HEK293 (cell line): ENCODE measurements at regions not wholly inside any gene's neighbourhood (a gene's known extent, or its start where the extent isn't known, plus 50 kb on each side); places are given as distances from the start of the nearest gene placed in this dataset.

ENCODE experiments used
- CTCF ChIA-PET: fragments of 350-600 bp; formaldehyde crosslinking; extraction: SDS; loops from one replicate; lab custom pipeline; 2021; ENCODE audit warnings: antibody characterized with exemption; lab: Yijun Ruan, JAX
- POLR2A ChIA-PET: fragments of 300-600 bp; formaldehyde crosslinking; extraction: SDS; loops from one replicate; lab custom pipeline; 2020; ENCODE audit warnings: antibody characterized with exemption, inconsistent platforms; lab: Yijun Ruan, JAX
- H3K27ac ChIP-seq: fragments of 200-500 bp; sonication (Bioruptor generic); 2 replicates; pipeline ENCODE4 v1.5.1; 2014; ENCODE audit warnings: low read depth, low read length, control low read depth, inconsistent platforms; ENCODE audit errors: extremely low read depth
- H3K36me3 ChIP-seq, 2 experiments: fragments of 200-500 bp in 1 of 2; sonication (Bioruptor generic) in 1 of 2; 1 replicate in 1 of 2; 2 replicates in 1 of 2; pipeline ENCODE4 v1.5.1; 2014 to 2017; ENCODE audit warnings: inconsistent platforms in 2 of 2, low read length in 2 of 2; ENCODE audit not compliant: control insufficient read depth in 2 of 2, insufficient read depth in 1 of 2
- H3K4me1 ChIP-seq: fragments of 200-500 bp; sonication (Bioruptor generic); 2 replicates; pipeline ENCODE4 v1.5.1; 2014; ENCODE audit warnings: mild to moderate bottlenecking, low read length, inconsistent platforms; ENCODE audit not compliant: control insufficient read depth, insufficient read depth
- H3K4me3 ChIP-seq: 2 replicates; pipeline ENCODE4 v1.5.1; 2011; ENCODE audit warnings: low read depth, mild to moderate bottlenecking, control low read depth, low read length, moderate library complexity
- H3K9me3 ChIP-seq: fragments of 200-500 bp; sonication (Bioruptor generic); 2 replicates; pipeline ENCODE4 v1.5.1; 2014; ENCODE audit warnings: low read depth, low read length, inconsistent platforms; ENCODE audit not compliant: control insufficient read depth, insufficient read depth
- ELK4 ChIP-seq: IDR thresholded peaks from 2 replicates; pipeline ENCODE4 v1.6.1; 2011; ENCODE audit warnings: mild to moderate bottlenecking, low read depth, low read length, borderline replicate concordance
- HOXA7 ChIP-seq: sonication (generic); formaldehyde crosslinking; IDR thresholded peaks from 2 replicates; pipeline ENCODE4 v1.8.1; 2022; ENCODE audit warnings: missing genetic modification reagents, borderline replicate concordance
- IKZF3 ChIP-seq: fragments of 450-650 bp; IDR thresholded peaks from 2 replicates; pipeline ENCODE4 v1.5.0; 2018; ENCODE audit warnings: missing biosample characterization, mild to moderate bottlenecking, missing genetic modification characterization, moderate library complexity
- MZF1 ChIP-seq: fragments of 450-650 bp; formaldehyde crosslinking; IDR thresholded peaks from 2 replicates; pipeline ENCODE4 v1.5.1; 2017; ENCODE audit warnings: missing biosample characterization, missing genetic modification characterization, borderline replicate concordance
- PBX3 ChIP-seq: sonication (generic); formaldehyde crosslinking; IDR thresholded peaks from 2 replicates; pipeline ENCODE4 v1.8.1; 2022; ENCODE audit warnings: mild to moderate bottlenecking, moderate library complexity, missing genetic modification reagents
- SALL2 ChIP-seq: fragments of 450-650 bp; formaldehyde crosslinking; IDR thresholded peaks from 2 replicates; pipeline ENCODE4 v1.5.0; 2017; ENCODE audit warnings: missing biosample characterization, mild to moderate bottlenecking, missing genetic modification characterization, borderline replicate concordance
- SCRT2 ChIP-seq: fragments of 450-650 bp; formaldehyde crosslinking; IDR thresholded peaks from 2 replicates; pipeline ENCODE4 v1.5.1; 2016; ENCODE audit warnings: missing biosample characterization, missing genetic modification characterization
- YY1 ChIP-seq: fragments of 450-650 bp; formaldehyde crosslinking; IDR thresholded peaks from 2 replicates; pipeline ENCODE4 v1.5.1; 2018; ENCODE audit warnings: missing biosample characterization, missing genetic modification characterization
- ZBTB1 ChIP-seq: fragments of 450-650 bp; formaldehyde crosslinking; IDR thresholded peaks from 2 replicates; pipeline ENCODE4 v1.5.1; 2016; ENCODE audit warnings: missing biosample characterization, missing genetic modification characterization
- ZFP69B ChIP-seq: fragments of 450-650 bp; formaldehyde crosslinking; IDR thresholded peaks from 2 replicates; pipeline ENCODE4 v1.5.1; 2016; ENCODE audit warnings: missing biosample characterization, missing genetic modification characterization
- ZNF112 ChIP-seq: fragments of 450-650 bp; formaldehyde crosslinking; IDR thresholded peaks from 2 replicates; pipeline ENCODE4 v1.5.0; 2017; ENCODE audit warnings: missing biosample characterization, missing genetic modification characterization
- ZNF140 ChIP-seq: fragments of 450-650 bp; formaldehyde crosslinking; IDR thresholded peaks from 2 replicates; pipeline ENCODE4 v1.5.1; 2016; ENCODE audit warnings: missing biosample characterization, missing genetic modification characterization
- ZNF157 ChIP-seq: fragments of 450-650 bp; formaldehyde crosslinking; IDR thresholded peaks from 2 replicates; pipeline ENCODE4 v1.5.1; 2016; ENCODE audit warnings: missing biosample characterization, missing genetic modification characterization
- ZNF174 ChIP-seq: fragments of 450-650 bp; formaldehyde crosslinking; IDR thresholded peaks from 2 replicates; pipeline ENCODE4 v1.5.0; 2017; ENCODE audit warnings: missing biosample characterization, mild to moderate bottlenecking, missing genetic modification characterization
- ZNF184 ChIP-seq: fragments of 450-650 bp; IDR thresholded peaks from 2 replicates; pipeline ENCODE4 v1.5.1; 2018; ENCODE audit warnings: missing biosample characterization, mild to moderate bottlenecking, missing genetic modification characterization
- ZNF23 ChIP-seq: fragments of 450-650 bp; formaldehyde crosslinking; IDR thresholded peaks from 2 replicates; pipeline ENCODE4 v1.5.1; 2016; ENCODE audit warnings: missing biosample characterization, missing genetic modification characterization, borderline replicate concordance
- ZNF292 ChIP-seq: fragments of 450-650 bp; formaldehyde crosslinking; IDR thresholded peaks from 2 replicates; pipeline ENCODE4 v1.5.1; 2016; ENCODE audit warnings: low read depth, missing biosample characterization, missing genetic modification characterization, borderline replicate concordance
- ZNF302 ChIP-seq: fragments of 450-650 bp; formaldehyde crosslinking; IDR thresholded peaks from 2 replicates; pipeline ENCODE4 v1.5.1; 2016; ENCODE audit warnings: missing biosample characterization, missing genetic modification characterization, low read depth
- ZNF311 ChIP-seq: fragments of 450-650 bp; formaldehyde crosslinking; IDR thresholded peaks from 2 replicates; pipeline ENCODE4 v1.5.1; 2017; ENCODE audit warnings: missing biosample characterization, missing genetic modification characterization, borderline replicate concordance
- ZNF341 ChIP-seq: fragments of 450-650 bp; formaldehyde crosslinking; IDR thresholded peaks from 2 replicates; pipeline ENCODE4; 2016; ENCODE audit warnings: low read depth, missing biosample characterization, missing genetic modification characterization
- ZNF416 ChIP-seq: fragments of 450-650 bp; formaldehyde crosslinking; IDR thresholded peaks from 2 replicates; pipeline ENCODE4 v1.5.1; 2016; ENCODE audit warnings: missing biosample characterization, missing genetic modification characterization
- ZNF423 ChIP-seq: fragments of 450-650 bp; formaldehyde crosslinking; IDR thresholded peaks from 2 replicates; pipeline ENCODE4 v1.5.1; 2016; ENCODE audit warnings: missing biosample characterization, missing genetic modification characterization
- ZNF501 ChIP-seq: fragments of 450-650 bp; formaldehyde crosslinking; IDR thresholded peaks from 2 replicates; pipeline ENCODE4 v1.5.1; 2016; ENCODE audit warnings: missing biosample characterization, missing genetic modification characterization
- ZNF510 ChIP-seq: fragments of 450-650 bp; formaldehyde crosslinking; IDR thresholded peaks from 2 replicates; pipeline ENCODE4 v1.5.1; 2018; ENCODE audit warnings: mild to moderate bottlenecking, missing genetic modification characterization, missing biosample characterization; ENCODE audit not compliant: insufficient replicate concordance
- ZNF514 ChIP-seq: fragments of 450-650 bp; formaldehyde crosslinking; IDR thresholded peaks from 2 replicates; pipeline ENCODE4 v1.5.1; 2016; ENCODE audit warnings: missing biosample characterization, missing genetic modification characterization
- ZNF561 ChIP-seq: fragments of 450-650 bp; IDR thresholded peaks from 2 replicates; pipeline ENCODE4 v1.5.1; 2018; ENCODE audit warnings: missing biosample characterization, missing genetic modification characterization, borderline replicate concordance
- ZNF626 ChIP-seq: fragments of 450-650 bp; sonication (Bioruptor Pico); formaldehyde crosslinking; IDR thresholded peaks from 2 replicates; pipeline ENCODE4 v1.5.1; 2018; ENCODE audit warnings: missing biosample characterization, missing genetic modification characterization, inconsistent platforms
- ZNF701 ChIP-seq: fragments of 450-650 bp; formaldehyde crosslinking; IDR thresholded peaks from 2 replicates; pipeline ENCODE4 v1.5.1; 2016; ENCODE audit warnings: missing biosample characterization, missing genetic modification characterization
- ZXDB ChIP-seq: fragments of 450-650 bp; formaldehyde crosslinking; IDR thresholded peaks from 2 replicates; pipeline ENCODE4 v1.5.1; 2016; ENCODE audit warnings: missing biosample characterization, missing genetic modification characterization
- TF ChIP-seq, protein P1 (sequence below): fragments of 450-650 bp; formaldehyde crosslinking; IDR thresholded peaks from 2 replicates; pipeline ENCODE4 v1.5.1; 2016; ENCODE audit warnings: missing biosample characterization, missing genetic modification characterization, low read depth
- TF ChIP-seq, protein P2 (sequence below): fragments of 450-650 bp; formaldehyde crosslinking; optimal IDR thresholded peaks from 2 replicates; pipeline ENCODE3; 2016; ENCODE audit warnings: missing biosample characterization, mild to moderate bottlenecking, missing genetic modification characterization
- TF ChIP-seq, protein P3 (sequence below): fragments of 450-650 bp; formaldehyde crosslinking; IDR thresholded peaks from 2 replicates; pipeline ENCODE4 v1.5.1; 2016; ENCODE audit warnings: missing biosample characterization, missing genetic modification characterization

- TF ChIP-seq PBX3 (CRISPR knock-in tag) (no peak), ZNF184 (tag by site-specific recombination) (no peak), ZNF701 (tag by site-specific recombination) (no peak), MZF1 (tag by site-specific recombination) (no peak)
- TF ChIP-seq, protein P1, sequence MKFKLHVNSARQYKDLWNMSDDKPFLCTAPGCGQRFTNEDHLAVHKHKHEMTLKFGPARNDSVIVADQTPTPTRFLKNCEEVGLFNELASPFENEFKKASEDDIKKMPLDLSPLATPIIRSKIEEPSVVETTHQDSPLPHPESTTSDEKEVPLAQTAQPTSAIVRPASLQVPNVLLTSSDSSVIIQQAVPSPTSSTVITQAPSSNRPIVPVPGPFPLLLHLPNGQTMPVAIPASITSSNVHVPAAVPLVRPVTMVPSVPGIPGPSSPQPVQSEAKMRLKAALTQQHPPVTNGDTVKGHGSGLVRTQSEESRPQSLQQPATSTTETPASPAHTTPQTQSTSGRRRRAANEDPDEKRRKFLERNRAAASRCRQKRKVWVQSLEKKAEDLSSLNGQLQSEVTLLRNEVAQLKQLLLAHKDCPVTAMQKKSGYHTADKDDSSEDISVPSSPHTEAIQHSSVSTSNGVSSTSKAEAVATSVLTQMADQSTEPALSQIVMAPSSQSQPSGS (tag by site-specific recombination), result no peak
These were observed 378.2 kb upstream of the ST6GAL2 start (continued) for GRCh38 chr2:107264184-107264583.

- ChIA-PET POLR2A (no interaction called here), CTCF (interaction anchor here (0.6 kb wide), 1 partner anchor 211 kb away, joined by 3 read pairs; no protein-coding TSS in a partner anchor)
- Histone ChIP-seq H3K27ac (no peak overlapping the region), H3K4me1 (no peaks in the 10 kb centered on the region), H3K9me3 (no peaks in the 10 kb centered on the region), H3K4me3 (no peak overlapping the region), H3K36me3 (no peaks in the 10 kb centered on the region)
- TF ChIP-seq ZFP69B (tag by site-specific recombination) (no peak), ZXDB (tag by site-specific recombination) (no peak), ZNF626 (tag by site-specific recombination) (no peak), ZNF302 (tag by site-specific recombination) (no peak), ZNF157 (tag by site-specific recombination) (no peak), ELK4 (no peak), SALL2 (tag by site-specific recombination) (no peak), ZNF510 (tag by site-specific recombination) (no peak), ZNF23 (tag by site-specific recombination) (no peak), ZNF416 (tag by site-specific recombination) (no peak), ZNF501 (tag by site-specific recombination) (no peak), ZNF311 (tag by site-specific recombination) (no peak)
- TF ChIP-seq, protein P2, sequence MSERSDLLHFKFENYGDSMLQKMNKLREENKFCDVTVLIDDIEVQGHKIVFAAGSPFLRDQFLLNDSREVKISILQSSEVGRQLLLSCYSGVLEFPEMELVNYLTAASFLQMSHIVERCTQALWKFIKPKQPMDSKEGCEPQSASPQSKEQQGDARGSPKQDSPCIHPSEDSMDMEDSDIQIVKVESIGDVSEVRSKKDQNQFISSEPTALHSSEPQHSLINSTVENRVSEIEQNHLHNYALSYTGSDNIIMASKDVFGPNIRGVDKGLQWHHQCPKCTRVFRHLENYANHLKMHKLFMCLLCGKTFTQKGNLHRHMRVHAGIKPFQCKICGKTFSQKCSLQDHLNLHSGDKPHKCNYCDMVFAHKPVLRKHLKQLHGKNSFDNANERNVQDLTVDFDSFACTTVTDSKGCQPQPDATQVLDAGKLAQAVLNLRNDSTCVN, result no peak
- TF ChIP-seq, protein P3, sequence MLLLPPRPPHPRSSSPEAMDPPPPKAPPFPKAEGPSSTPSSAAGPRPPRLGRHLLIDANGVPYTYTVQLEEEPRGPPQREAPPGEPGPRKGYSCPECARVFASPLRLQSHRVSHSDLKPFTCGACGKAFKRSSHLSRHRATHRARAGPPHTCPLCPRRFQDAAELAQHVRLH (tag by site-specific recombination), result no peak
These were observed 380.6 kb upstream of the ST6GAL2 start for GRCh38 chr2:107266555-107266954.

- Histone ChIP-seq H3K36me3 (no peaks in the 10 kb centered on the region), H3K9me3 (no peaks in the 10 kb centered on the region), H3K4me3 (no peak overlapping the region), H3K27ac (no peak overlapping the region), H3K4me1 (no peaks in the 10 kb centered on the region)
- ChIA-PET CTCF (no interaction called here), POLR2A (no interaction called here)
- TF ChIP-seq YY1 (tag by site-specific recombination) (no peak), ZNF561 (tag by site-specific recombination) (no peak), ZNF514 (tag by site-specific recombination) (no peak), ZBTB1 (tag by site-specific recombination) (no peak), ZNF423 (no peak), IKZF3 (no peak), ZNF501 (tag by site-specific recombination) (no peak), ZNF140 (tag by site-specific recombination) (no peak), ZNF174 (tag by site-specific recombination) (no peak), ZNF341 (no peak), HOXA7 (CRISPR knock-in tag) (no peak), ZNF112 (tag by site-specific recombination) (no peak), SCRT2 (tag by site-specific recombination) (no peak), ZNF292 (tag by site-specific recombination) (no peak)
These were observed 381.1 kb upstream of the ST6GAL2 start for GRCh38 chr2:107267086-107267485.
